Fibroblast of lung (primary cell): ENCODE measurements at regions not wholly inside any gene's neighbourhood (a gene's known extent, or its start where the extent isn't known, plus 50 kb on each side); places are given as distances from the start of the nearest gene placed in this dataset.

ENCODE experiments used
- DNase-seq, 2 donors: peaks; one replicate each; pipeline versions ENCODE4 v3.0.0 to v3.0.0-alpha.2; 2010; ENCODE audit warnings: low read depth in 2 of 2
- H2AFZ ChIP-seq: 2 replicates; pipeline ENCODE4 v1.5.1; 2012; ENCODE audit warnings: low read length, control low read depth, inconsistent platforms
- H3K27ac ChIP-seq: 2 replicates; pipeline ENCODE4 v1.5.1; 2011; ENCODE audit warnings: low read length, control low read depth; ENCODE audit not compliant: insufficient read depth
- H3K27me3 ChIP-seq: 2 replicates; pipeline ENCODE4 v1.5.1; 2011; ENCODE audit warnings: mild to moderate bottlenecking, low read length; ENCODE audit not compliant: control insufficient read depth, insufficient read depth
- H3K36me3 ChIP-seq: 2 replicates; pipeline ENCODE4 v1.5.1; 2011; ENCODE audit warnings: low read length; ENCODE audit not compliant: control insufficient read depth, insufficient read depth
- H3K4me1 ChIP-seq: 2 replicates; pipeline ENCODE4 v1.5.1; 2011; ENCODE audit warnings: low read length; ENCODE audit not compliant: control insufficient read depth, insufficient read depth; ENCODE audit errors: extremely low read depth
- H3K4me2 ChIP-seq: 2 replicates; pipeline ENCODE4 v1.5.1; 2011; ENCODE audit warnings: low read length, control low read depth; ENCODE audit not compliant: insufficient read depth; ENCODE audit errors: extremely low read depth
- H3K4me3 ChIP-seq, 4 experiments: fragments of 200-600 bp in 1 of 4; sonication (generic) in 1 of 4; replicated peaks in 1 of 4; 2 replicates each; pipeline ENCODE4 v1.5.1; 2011 to 2016; ENCODE audit warnings: low read length in 4 of 4, low read depth in 3 of 4, mild to moderate bottlenecking in 3 of 4, control low read depth in 2 of 4, inconsistent platforms in 1 of 4, mixed read lengths in 1 of 4; ENCODE audit not compliant: insufficient read depth in 1 of 4; ENCODE audit errors: control extremely low read depth in 1 of 4
- H3K79me2 ChIP-seq: 2 replicates; pipeline ENCODE4 v1.5.1; 2012; ENCODE audit warnings: mild to moderate bottlenecking, low read length, inconsistent platforms; ENCODE audit not compliant: control insufficient read depth, insufficient read depth
- H3K9ac ChIP-seq: 2 replicates; pipeline ENCODE4 v1.5.1; 2011; ENCODE audit warnings: mild to moderate bottlenecking, low read length, control low read depth; ENCODE audit not compliant: insufficient read depth
- H3K9me3 ChIP-seq: 2 replicates; pipeline ENCODE4 v1.5.1; 2012; ENCODE audit warnings: low read depth, low read length; ENCODE audit not compliant: control insufficient read depth, insufficient read depth
- H4K20me1 ChIP-seq: 2 replicates; pipeline ENCODE4 v1.5.1; 2011; ENCODE audit warnings: low read length; ENCODE audit not compliant: control insufficient read depth, insufficient read depth; ENCODE audit errors: extremely low read depth
- EZH2 ChIP-seq: IDR thresholded peaks from 2 replicates; pipeline ENCODE4 v1.5.1; 2012; ENCODE audit warnings: low read length, control low read depth, mild to moderate bottlenecking; ENCODE audit errors: missing control alignments
- TF ChIP-seq, protein P1 (sequence below), 2 donors: IDR thresholded peaks in 1 of 2; conservative IDR thresholded peaks in 1 of 2; 1 replicate in 1 of 2; 2 replicates in 1 of 2; pipeline ENCODE4 v1.5.1; 2011 to 2012; ENCODE audit warnings: low read length in 2 of 2, control low read depth in 1 of 2, inconsistent platforms in 1 of 2, low read depth in 1 of 2, mild to moderate bottlenecking in 1 of 2

DNA sequence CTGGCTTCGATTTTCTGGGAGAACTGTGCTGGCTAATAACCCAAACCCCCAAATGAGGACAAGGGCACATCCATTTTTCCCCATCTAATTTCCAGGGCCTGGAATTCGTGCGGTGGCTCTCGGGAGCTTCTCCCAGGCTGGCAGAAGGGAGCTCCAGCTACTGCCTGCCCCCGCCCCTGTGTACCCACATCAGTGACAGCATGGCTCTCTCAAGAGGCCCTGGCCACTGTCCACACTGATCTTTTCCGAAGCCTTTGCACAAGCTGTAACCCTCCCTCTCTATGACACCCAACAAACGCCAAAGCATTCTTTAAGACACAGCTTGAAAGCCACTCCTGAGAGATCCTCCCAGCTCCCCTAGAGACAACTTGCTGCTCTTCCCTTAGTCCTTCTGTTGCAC is 73.1 kb downstream of the ZIC5 start:
- Histone ChIP-seq H3K4me3 (no peak overlapping the region), H3K4me1 (no peaks in the 10 kb centered on the region), H2AFZ (no peak overlapping the region), H3K4me2 (no peak overlapping the region), H3K9ac (no peak overlapping the region), H3K79me2 (no peaks in the 10 kb centered on the region), H3K9me3 (no peaks in the 10 kb centered on the region), H4K20me1 (no peaks in the 10 kb centered on the region), H3K27me3 (peaks cover 27% of the 10 kb centered on the region), H3K27ac (no peak overlapping the region), H3K36me3 (no peaks in the 10 kb centered on the region)
- DNase-seq = no peak
- TF ChIP-seq EZH2 = no peak
- TF ChIP-seq, protein P1, sequence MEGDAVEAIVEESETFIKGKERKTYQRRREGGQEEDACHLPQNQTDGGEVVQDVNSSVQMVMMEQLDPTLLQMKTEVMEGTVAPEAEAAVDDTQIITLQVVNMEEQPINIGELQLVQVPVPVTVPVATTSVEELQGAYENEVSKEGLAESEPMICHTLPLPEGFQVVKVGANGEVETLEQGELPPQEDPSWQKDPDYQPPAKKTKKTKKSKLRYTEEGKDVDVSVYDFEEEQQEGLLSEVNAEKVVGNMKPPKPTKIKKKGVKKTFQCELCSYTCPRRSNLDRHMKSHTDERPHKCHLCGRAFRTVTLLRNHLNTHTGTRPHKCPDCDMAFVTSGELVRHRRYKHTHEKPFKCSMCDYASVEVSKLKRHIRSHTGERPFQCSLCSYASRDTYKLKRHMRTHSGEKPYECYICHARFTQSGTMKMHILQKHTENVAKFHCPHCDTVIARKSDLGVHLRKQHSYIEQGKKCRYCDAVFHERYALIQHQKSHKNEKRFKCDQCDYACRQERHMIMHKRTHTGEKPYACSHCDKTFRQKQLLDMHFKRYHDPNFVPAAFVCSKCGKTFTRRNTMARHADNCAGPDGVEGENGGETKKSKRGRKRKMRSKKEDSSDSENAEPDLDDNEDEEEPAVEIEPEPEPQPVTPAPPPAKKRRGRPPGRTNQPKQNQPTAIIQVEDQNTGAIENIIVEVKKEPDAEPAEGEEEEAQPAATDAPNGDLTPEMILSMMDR (conservative IDR thresholded peaks at IDR 0.05 in 1 of 2, IDR thresholded peaks at IDR 0.05 in 1 of 2; ENCODE audit: low read depth in 1 of 2, low read length in 2 of 2) = no peak

DNA sequence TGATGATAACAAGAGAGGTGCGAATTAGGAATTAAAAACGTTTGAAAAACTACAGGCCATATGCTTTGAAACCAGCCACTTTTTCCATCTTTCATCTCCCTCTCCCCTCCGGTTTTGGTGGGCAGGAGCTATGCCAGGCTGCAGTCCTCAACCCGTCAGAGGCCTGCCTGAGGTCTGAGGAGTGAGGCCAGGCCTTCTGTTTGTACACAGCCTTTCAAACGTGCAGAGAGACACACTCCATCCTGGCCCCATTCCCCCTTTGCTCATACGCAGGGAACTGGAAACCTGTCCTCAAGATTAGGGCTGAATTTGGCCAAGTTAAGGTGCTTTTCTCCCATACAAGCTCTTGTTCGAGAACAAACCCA is 74.5 kb downstream of the ZIC5 start:
- H3K27ac ChIP-seq = no peak overlapping the region
- H3K9me3 ChIP-seq = no peaks in the 10 kb centered on the region
- H3K4me1 ChIP-seq = no peaks in the 10 kb centered on the region
- H3K9ac ChIP-seq = no peak overlapping the region
- no peak overlapping the region for H3K4me2 ChIP-seq
- TF ChIP-seq, protein P1 (conservative IDR thresholded peaks at IDR 0.05 in 1 of 2, IDR thresholded peaks at IDR 0.05 in 1 of 2; ENCODE audit: low read depth in 1 of 2, low read length in 2 of 2) = no peak
- no peak for TF ChIP-seq EZH2
- no peaks in the 10 kb centered on the region for H3K79me2 ChIP-seq
- H3K27me3 ChIP-seq = peaks cover 27% of the 10 kb centered on the region
- no peak for DNase-seq
- no peak overlapping the region for H2AFZ ChIP-seq
- no peak overlapping the region for H3K4me3 ChIP-seq
- no peaks in the 10 kb centered on the region for H4K20me1 ChIP-seq
- H3K36me3 ChIP-seq = no peaks in the 10 kb centered on the region

DNA sequence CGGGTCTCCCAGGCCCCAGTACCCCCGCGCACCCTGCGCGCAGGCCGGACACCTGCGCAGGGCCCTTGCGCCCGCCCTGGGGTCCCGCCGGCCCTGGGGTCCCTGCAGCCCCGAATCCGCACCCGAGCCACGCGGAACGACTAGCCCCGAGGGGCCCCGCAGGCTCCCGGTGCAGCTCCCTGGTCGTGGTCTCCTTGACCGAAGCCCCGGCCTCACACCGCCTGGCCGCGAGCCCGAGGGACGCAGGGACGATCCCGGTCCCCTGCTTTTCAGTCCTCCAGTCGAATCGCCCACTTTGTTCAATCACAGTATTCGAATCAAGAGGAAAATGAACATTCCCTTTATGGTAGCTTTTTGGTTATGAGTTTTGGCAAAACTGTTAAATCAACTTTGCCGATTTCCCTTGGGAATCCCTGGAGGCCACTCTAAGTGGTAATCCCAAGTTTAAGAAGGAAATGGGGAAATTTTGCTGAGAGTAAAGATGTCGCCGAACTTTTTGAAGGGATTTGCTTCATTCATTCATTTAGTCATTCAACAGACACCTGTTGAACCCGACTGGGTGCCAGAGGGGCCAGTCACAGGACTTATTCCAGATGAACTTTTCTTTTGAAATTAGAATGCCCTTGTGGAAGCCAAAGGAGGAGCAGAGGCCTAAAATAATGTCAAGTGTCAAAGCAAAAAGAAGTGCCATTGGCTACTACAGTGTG is 75.0 kb downstream of the ZIC5 start:
- TF ChIP-seq, protein P1 (conservative IDR thresholded peaks at IDR 0.05 in 1 of 2, IDR thresholded peaks at IDR 0.05 in 1 of 2; ENCODE audit: low read depth in 1 of 2, low read length in 2 of 2) = no peak

More for the DNA sequence above, 75.0 kb downstream of the ZIC5 start:
- H4K20me1 ChIP-seq = no peaks in the 10 kb centered on the region
- no peak overlapping the region for H3K9ac ChIP-seq
- no peak overlapping the region for H3K27ac ChIP-seq
- no peak for DNase-seq
- H3K36me3 ChIP-seq = no peaks in the 10 kb centered on the region
- no peak overlapping the region for H3K4me3 ChIP-seq
- H2AFZ ChIP-seq = no peak overlapping the region
- H3K4me1 ChIP-seq = no peaks in the 10 kb centered on the region
- H3K27me3 ChIP-seq = peaks cover 27% of the 10 kb centered on the region
- no peaks in the 10 kb centered on the region for H3K79me2 ChIP-seq
- H3K4me2 ChIP-seq = no peak overlapping the region
- no peaks in the 10 kb centered on the region for H3K9me3 ChIP-seq
